Ovary (tissue), 3 donors: ENCODE measurements at regions not wholly inside any gene's neighbourhood (a gene's known extent, or its start where the extent isn't known, plus 50 kb on each side); places are given as distances from the start of the nearest gene placed in this dataset.

ENCODE experiments used
- CTCF ChIP-seq, 3 donors: fragments of 450-650 bp in 2 of 3; fragments of 200-600 bp in 1 of 3; IDR thresholded peaks; one replicate each; pipeline versions ENCODE4 v1.5.1 to v1.8.0; 2016 to 2022; ENCODE audit warnings: antibody characterized with exemption in 3 of 3, mild to moderate bottlenecking in 1 of 3
- EP300 ChIP-seq: sonication (generic); formaldehyde crosslinking; IDR thresholded peaks from one replicate; pipeline ENCODE4 v1.6.1; 2017; ENCODE audit warnings: antibody characterized with exemption
- POLR2A ChIP-seq: fragments of 450-650 bp; IDR thresholded peaks from one replicate; pipeline ENCODE4 v1.6.1; 2017; ENCODE audit warnings: antibody characterized with exemption, mild to moderate bottlenecking, moderate library complexity
- donor health status: DM: no; HTN: no; CAD: no.

DNA sequence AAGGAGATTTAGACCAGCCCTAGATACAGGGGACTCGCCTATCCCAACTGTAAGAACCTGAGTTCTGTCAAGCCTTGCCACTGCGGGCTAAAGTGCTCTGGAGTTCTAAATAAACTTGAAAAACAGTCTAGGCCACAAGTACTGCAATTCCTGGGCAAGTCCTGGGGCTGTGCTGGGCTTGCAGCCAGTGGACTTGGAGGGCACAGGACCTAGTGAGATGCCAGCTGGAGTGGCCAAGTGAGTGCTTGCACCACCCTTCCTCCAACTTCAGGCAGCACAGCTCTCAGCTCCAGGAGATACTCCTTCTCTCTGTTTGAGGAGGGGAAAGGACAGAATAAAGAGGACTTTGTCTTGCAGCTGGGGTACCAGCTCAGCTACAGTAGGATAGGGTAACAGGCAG is 307.6 kb upstream of the FBXO33 start:
- TF ChIP-seq POLR2A: no peak
- no peak for TF ChIP-seq CTCF (IDR thresholded peaks at IDR 0.05)
- TF ChIP-seq EP300: no peak
